Stomach (tissue), 4 donors: ENCODE measurements at regions not wholly inside any gene's neighbourhood (a gene's known extent, or its start where the extent isn't known, plus 50 kb on each side); places are given as distances from the start of the nearest gene placed in this dataset.

Experiments used
- CTCF ChIP-seq, 7 experiments: fragments of 450-650 bp in 4 of 7; fragments of 200-600 bp in 3 of 7; sonication (generic) in 3 of 7; IDR thresholded peaks; one replicate each; pipeline ENCODE4 v1.5.1; 2016 to 2019; ENCODE audit warnings: antibody characterized with exemption in 7 of 7, control low read depth in 2 of 7, mild to moderate bottlenecking in 1 of 7
- POLR2A ChIP-seq, 4 donors: fragments of 450-650 bp; IDR thresholded peaks; one replicate each; pipeline ENCODE4 v1.6.1; 2016; ENCODE audit warnings: antibody characterized with exemption in 4 of 4, control low read depth in 2 of 4, mild to moderate bottlenecking in 1 of 4, moderate library complexity in 1 of 4
- POLR2AphosphoS5 ChIP-seq, 3 donors: sonication (generic); formaldehyde crosslinking; IDR thresholded peaks; one replicate each; pipeline ENCODE4 v1.6.1; 2016; ENCODE audit warnings: antibody characterized with exemption in 3 of 3

GRCh38 chr9:30280229-30280900, 2104.1 kb upstream of the ACO1 start:
- TF ChIP-seq CTCF (IDR thresholded peaks at IDR 0.05) (no peak), POLR2A (IDR thresholded peaks at IDR 0.05) (no peak), POLR2AphosphoS5 (IDR thresholded peaks at IDR 0.05) (no peak)
